Umbilical cord (tissue), 1 donor: ENCODE measurements at regions not wholly inside any gene's neighbourhood (a gene's known extent, or its start where the extent isn't known, plus 50 kb on each side); places are given as distances from the start of the nearest gene placed in this dataset.
A peak's percentile ranks its signal among the peaks of the same experiment; 100 is the strongest.
"Not testable (repeated sequence)": the region's sequence is repeated elsewhere in the genome, so short reads cannot be mapped to it uniquely, and the experiment has no call there.

ENCODE experiments used
- DNase-seq: peaks from one replicate; pipeline ENCODE4 v3.0.0-alpha.2; 2015; ENCODE audit warnings: low spot score

GRCh38 chr5:164094291-164094690, 588.9 kb downstream of the MAT2B start:
- no peak for DNase-seq

GRCh38 chr5:164097749-164098148, 592.3 kb downstream of the MAT2B start:
- no peak for DNase-seq

- no peak for DNase-seq
These were observed 593.1 kb downstream of the MAT2B start for GRCh38 chr5:164098531-164098930.

- DNase-seq = no peak
These were observed 593.6 kb downstream of the MAT2B start for GRCh38 chr5:164098979-164099378.

GRCh38 chr5:164115420-164115819, 610.0 kb downstream of the MAT2B start:
- DNase-seq = no peak

- no peak for DNase-seq
These were observed 614.5 kb downstream of the MAT2B start for GRCh38 chr5:164119806-164120447.

GRCh38 chr5:164127527-164127926, 622.1 kb downstream of the MAT2B start:
- DNase-seq = no peak

- DNase-seq = no peak
These were observed 626.9 kb downstream of the MAT2B start for GRCh38 chr5:164132358-164132757.

- DNase-seq = no peak
These were observed 631.7 kb downstream of the MAT2B start for GRCh38 chr5:164137095-164137494.

- DNase-seq = no peak
These were observed 634.0 kb downstream of the MAT2B start for GRCh38 chr5:164139423-164139822.

- no peak for DNase-seq
These were observed 640.0 kb downstream of the MAT2B start for GRCh38 chr5:164145458-164145857.

- DNase-seq = no peak
These were observed 640.8 kb downstream of the MAT2B start for GRCh38 chr5:164146223-164146622.

GRCh38 chr5:164148292-164148691, 642.9 kb downstream of the MAT2B start:
- DNase-seq = no peak

- DNase-seq = not testable (repeated sequence)
These were observed 647.1 kb downstream of the MAT2B start for GRCh38 chr5:164152539-164152938.

GRCh38 chr5:164153469-164154172, 648.2 kb downstream of the MAT2B start:
- peak; percentile 3 for DNase-seq

GRCh38 chr5:164170814-164171213, 665.4 kb downstream of the MAT2B start:
- DNase-seq = no peak

- DNase-seq = no peak
These were observed 669.7 kb downstream of the MAT2B start for GRCh38 chr5:164175083-164175482.

GRCh38 chr5:164179406-164179805, 674.0 kb downstream of the MAT2B start:
- no peak for DNase-seq

- no peak for DNase-seq
These were observed 676.2 kb downstream of the MAT2B start for GRCh38 chr5:164181604-164182003.

- no peak for DNase-seq
These were observed 678.7 kb downstream of the MAT2B start for GRCh38 chr5:164184158-164184557.

GRCh38 chr5:164185000-164185399, 679.6 kb downstream of the MAT2B start:
- DNase-seq = peak; percentile 20

- no peak for DNase-seq
These were observed 681.1 kb downstream of the MAT2B start for GRCh38 chr5:164186550-164186949.

GRCh38 chr5:164187785-164188184, 682.4 kb downstream of the MAT2B start:
- no peak for DNase-seq
